ENCODE measurements at regions not wholly inside any gene's neighbourhood (a gene's known extent, or its start where the extent isn't known, plus 50 kb on each side); places are given as distances from the start of the nearest gene placed in this dataset.

DNA sequence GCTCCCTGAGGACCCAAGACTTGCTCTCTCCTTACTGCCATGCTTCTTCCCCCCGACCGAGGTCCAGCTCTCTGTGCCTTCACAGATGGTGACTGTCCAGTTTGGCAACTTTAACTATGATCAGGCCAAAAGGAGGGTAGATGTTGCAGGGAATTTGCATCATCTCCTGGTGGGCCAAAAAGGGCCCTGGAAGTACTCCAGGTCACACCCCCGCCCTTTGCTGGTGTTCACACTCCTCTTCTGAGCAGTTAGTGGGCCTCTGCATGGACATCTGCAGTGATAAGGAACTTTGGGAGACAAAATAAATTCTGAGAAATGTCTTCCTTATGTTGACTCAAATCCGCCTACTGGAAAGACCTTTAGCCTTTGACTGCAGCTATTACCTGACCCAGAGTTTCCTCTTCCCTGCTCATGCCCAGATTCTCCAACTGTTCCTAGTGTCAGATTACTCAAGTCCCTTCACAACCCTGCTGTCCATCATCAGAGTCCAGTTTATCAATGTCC is 234.4 kb downstream of the LOXHD1 start:
- TF ChIP-seq EZH2phosphoT487 (IDR thresholded peaks at IDR 0.05; ENCODE audit: borderline replicate concordance, low read length) = no peak
- TF ChIP-seq, protein P1, sequence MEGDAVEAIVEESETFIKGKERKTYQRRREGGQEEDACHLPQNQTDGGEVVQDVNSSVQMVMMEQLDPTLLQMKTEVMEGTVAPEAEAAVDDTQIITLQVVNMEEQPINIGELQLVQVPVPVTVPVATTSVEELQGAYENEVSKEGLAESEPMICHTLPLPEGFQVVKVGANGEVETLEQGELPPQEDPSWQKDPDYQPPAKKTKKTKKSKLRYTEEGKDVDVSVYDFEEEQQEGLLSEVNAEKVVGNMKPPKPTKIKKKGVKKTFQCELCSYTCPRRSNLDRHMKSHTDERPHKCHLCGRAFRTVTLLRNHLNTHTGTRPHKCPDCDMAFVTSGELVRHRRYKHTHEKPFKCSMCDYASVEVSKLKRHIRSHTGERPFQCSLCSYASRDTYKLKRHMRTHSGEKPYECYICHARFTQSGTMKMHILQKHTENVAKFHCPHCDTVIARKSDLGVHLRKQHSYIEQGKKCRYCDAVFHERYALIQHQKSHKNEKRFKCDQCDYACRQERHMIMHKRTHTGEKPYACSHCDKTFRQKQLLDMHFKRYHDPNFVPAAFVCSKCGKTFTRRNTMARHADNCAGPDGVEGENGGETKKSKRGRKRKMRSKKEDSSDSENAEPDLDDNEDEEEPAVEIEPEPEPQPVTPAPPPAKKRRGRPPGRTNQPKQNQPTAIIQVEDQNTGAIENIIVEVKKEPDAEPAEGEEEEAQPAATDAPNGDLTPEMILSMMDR (IDR thresholded peaks at IDR 0.05; ENCODE audit: low read depth, low read length, poor library complexity, severe bottlenecking) = no peak

All from DOHH2 (cell line).